HG02870 (cell line): ENCODE measurements at regions not wholly inside any gene's neighbourhood (a gene's known extent, or its start where the extent isn't known, plus 50 kb on each side); places are given as distances from the start of the nearest gene placed in this dataset.
"Not testable (repeated sequence)": the region's sequence is repeated elsewhere in the genome, so short reads cannot be mapped to it uniquely, and the experiment has no call there.

ENCODE experiments used
- ATAC-seq: cut with Tn5 transposase; IDR thresholded peaks from one replicate; pipeline ENCODE4 v1.9.1; 2021; ENCODE audit warnings: mild to moderate bottlenecking, moderate library complexity; ENCODE audit not compliant: unreplicated experiment

GRCh38 chr14:82766123-82766522 lies 1232.5 kb upstream of the SEL1L start:
- no peak for ATAC-seq

- ATAC-seq: no peak
Measured at GRCh38 chr14:82766996-82767395, 1233.3 kb upstream of the SEL1L start.

- no peak for ATAC-seq
Measured at GRCh38 chr14:82776958-82777357, 1243.3 kb upstream of the SEL1L start.

GRCh38 chr14:82778008-82778590 lies 1244.4 kb upstream of the SEL1L start:
- ATAC-seq: no peak

GRCh38 chr14:82778601-82779000 lies 1244.9 kb upstream of the SEL1L start:
- ATAC-seq: no peak

- ATAC-seq: no peak
Measured at GRCh38 chr14:82779301-82779700, 1245.6 kb upstream of the SEL1L start.

- no peak for ATAC-seq
Measured at GRCh38 chr14:82785756-82786482, 1252.3 kb upstream of the SEL1L start.

- ATAC-seq: no peak
Measured at GRCh38 chr14:82786483-82786880, 1252.8 kb upstream of the SEL1L start.

GRCh38 chr14:82796086-82796485 lies 1262.4 kb upstream of the SEL1L start:
- no peak for ATAC-seq

GRCh38 chr14:82798276-82798675 lies 1264.6 kb upstream of the SEL1L start:
- no peak for ATAC-seq

GRCh38 chr14:82805892-82806825 lies 1272.5 kb upstream of the SEL1L start:
- ATAC-seq: no peak

GRCh38 chr14:82811246-82811645 lies 1277.6 kb upstream of the SEL1L start:
- ATAC-seq: no peak

GRCh38 chr14:82814339-82814738 lies 1280.7 kb upstream of the SEL1L start:
- not testable (repeated sequence) for ATAC-seq

- ATAC-seq: no peak
Measured at GRCh38 chr14:82830596-82830995, 1296.9 kb upstream of the SEL1L start.

- no peak for ATAC-seq
Measured at GRCh38 chr14:82836256-82836950, 1302.8 kb upstream of the SEL1L start.

- no peak for ATAC-seq
Measured at GRCh38 chr14:82837611-82838140, 1304.0 kb upstream of the SEL1L start.

GRCh38 chr14:82850576-82850975 lies 1316.9 kb upstream of the SEL1L start:
- ATAC-seq: no peak

- ATAC-seq: no peak
Measured at GRCh38 chr14:82854131-82854530, 1320.5 kb upstream of the SEL1L start.

- ATAC-seq: no peak
Measured at GRCh38 chr14:82854901-82855300, 1321.2 kb upstream of the SEL1L start.

- ATAC-seq: no peak
Measured at GRCh38 chr14:82855912-82856391, 1322.3 kb upstream of the SEL1L start.

- no peak for ATAC-seq
Measured at GRCh38 chr14:82861313-82861712, 1327.7 kb upstream of the SEL1L start.
